AG04449 (cell line): ENCODE measurements at regions not wholly inside any gene's neighbourhood (a gene's known extent, or its start where the extent isn't known, plus 50 kb on each side); places are given as distances from the start of the nearest gene placed in this dataset.

Experiments
- CTCF ChIA-PET: fragments of 350-600 bp; formaldehyde crosslinking; extraction: SDS; loops from one replicate; lab custom pipeline; 2021; ENCODE audit warnings: antibody characterized with exemption; lab: Yijun Ruan, JAX
- POLR2A ChIA-PET: fragments of 400-600, 350-600 bp; formaldehyde crosslinking; extraction: SDS; loops from one replicate; lab custom pipeline; 2020; ENCODE audit warnings: antibody characterized with exemption, inconsistent platforms; lab: Yijun Ruan, JAX
- DNase-seq: peaks from one replicate; pipeline ENCODE4 v3.0.0-alpha.2; 2010; ENCODE audit warnings: low read depth, low spot score
- H3K4me3 ChIP-seq: 2 replicates; pipeline ENCODE4 v1.5.1; 2011; ENCODE audit warnings: low read depth, mild to moderate bottlenecking, control low read depth, low read length
- TF ChIP-seq, protein P1 (sequence below): IDR thresholded peaks from one replicate; pipeline ENCODE4 v1.5.1; 2011; ENCODE audit warnings: mild to moderate bottlenecking, moderate library complexity, low read length, control low read depth, inconsistent platforms; ENCODE audit not compliant: insufficient read depth; ENCODE audit errors: missing control alignments

GRCh38 chr7:8314566-8314965 lies 52.6 kb upstream of the ICA1 start:
- CTCF ChIA-PET = no interaction called here
- TF ChIP-seq, protein P1, sequence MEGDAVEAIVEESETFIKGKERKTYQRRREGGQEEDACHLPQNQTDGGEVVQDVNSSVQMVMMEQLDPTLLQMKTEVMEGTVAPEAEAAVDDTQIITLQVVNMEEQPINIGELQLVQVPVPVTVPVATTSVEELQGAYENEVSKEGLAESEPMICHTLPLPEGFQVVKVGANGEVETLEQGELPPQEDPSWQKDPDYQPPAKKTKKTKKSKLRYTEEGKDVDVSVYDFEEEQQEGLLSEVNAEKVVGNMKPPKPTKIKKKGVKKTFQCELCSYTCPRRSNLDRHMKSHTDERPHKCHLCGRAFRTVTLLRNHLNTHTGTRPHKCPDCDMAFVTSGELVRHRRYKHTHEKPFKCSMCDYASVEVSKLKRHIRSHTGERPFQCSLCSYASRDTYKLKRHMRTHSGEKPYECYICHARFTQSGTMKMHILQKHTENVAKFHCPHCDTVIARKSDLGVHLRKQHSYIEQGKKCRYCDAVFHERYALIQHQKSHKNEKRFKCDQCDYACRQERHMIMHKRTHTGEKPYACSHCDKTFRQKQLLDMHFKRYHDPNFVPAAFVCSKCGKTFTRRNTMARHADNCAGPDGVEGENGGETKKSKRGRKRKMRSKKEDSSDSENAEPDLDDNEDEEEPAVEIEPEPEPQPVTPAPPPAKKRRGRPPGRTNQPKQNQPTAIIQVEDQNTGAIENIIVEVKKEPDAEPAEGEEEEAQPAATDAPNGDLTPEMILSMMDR = no peak
- no peak for DNase-seq
- H3K4me3 ChIP-seq = no peak overlapping the region
- POLR2A ChIA-PET = no interaction called here

GRCh38 chr7:8319115-8319514 lies 57.1 kb upstream of the ICA1 start:
- ChIA-PET POLR2A (no interaction called here), CTCF (no interaction called here)
- TF ChIP-seq, protein P1 = no peak
- no peak overlapping the region for H3K4me3 ChIP-seq
- no peak for DNase-seq

GRCh38 chr7:8320174-8320573 lies 58.2 kb upstream of the ICA1 start:
- DNase-seq = no peak
- TF ChIP-seq, protein P1 = no peak
- no peak overlapping the region for H3K4me3 ChIP-seq
- POLR2A ChIA-PET = no interaction called here
- CTCF ChIA-PET = no interaction called here

GRCh38 chr7:8321312-8321711 lies 59.3 kb upstream of the ICA1 start:
- H3K4me3 ChIP-seq = no peak overlapping the region
- CTCF ChIA-PET = no interaction called here
- POLR2A ChIA-PET = no interaction called here
- DNase-seq = no peak
- TF ChIP-seq, protein P1 = no peak

DNA sequence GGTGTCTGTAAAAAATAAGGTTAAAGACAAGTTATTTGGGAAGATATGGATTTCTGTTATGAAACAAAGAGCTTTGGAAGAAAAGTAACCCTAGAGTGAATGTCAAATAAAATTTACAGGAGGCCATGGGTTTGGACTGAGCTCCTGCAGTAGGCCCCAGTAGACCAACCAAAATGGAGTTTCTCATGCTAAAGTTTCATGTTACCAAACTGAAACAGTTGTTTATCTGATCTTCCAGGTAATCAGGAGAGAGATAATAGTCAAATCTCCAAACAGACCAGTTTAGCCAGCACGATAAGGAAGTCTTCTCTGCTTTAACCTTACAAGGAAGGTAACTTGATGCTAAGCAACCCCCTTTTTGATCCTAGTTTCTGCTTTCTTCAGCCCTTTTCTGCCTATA lies 60.7 kb upstream of the ICA1 start:
- DNase-seq = no peak
- TF ChIP-seq, protein P1 = no peak
- CTCF ChIA-PET = no interaction called here
- POLR2A ChIA-PET = no interaction called here
- no peak overlapping the region for H3K4me3 ChIP-seq

- TF ChIP-seq, protein P1 = no peak
- no peak for DNase-seq
- POLR2A ChIA-PET = no interaction called here
- no peak overlapping the region for H3K4me3 ChIP-seq
- CTCF ChIA-PET = no interaction called here
Measured at GRCh38 chr7:8325067-8325466, 63.1 kb upstream of the ICA1 start.
